OCI-LY7 (cell line): ENCODE measurements at regions not wholly inside any gene's neighbourhood (a gene's known extent, or its start where the extent isn't known, plus 50 kb on each side); places are given as distances from the start of the nearest gene placed in this dataset.

ENCODE experiments used
- BruUV-seq: library from RNA; stranded (reverse); fragments of 400-500 nt; replicated peaks from 2 replicates; lab custom pipeline; 2021; lab: Mats Ljungman, UMichigan
- CTCF ChIA-PET: fragments of 300-600 bp; sonication (Branson Sonifier 250); formaldehyde crosslinking; loops from one replicate; lab custom pipeline; 2022; ENCODE audit warnings: antibody characterized with exemption; ENCODE audit not compliant: unreplicated experiment; lab: Charles Lee
- POLR2A ChIA-PET: fragments of 300-600 bp; sonication (Branson Sonifier 250); formaldehyde crosslinking; loops from one replicate; lab custom pipeline; 2022; ENCODE audit warnings: antibody characterized with exemption; lab: Charles Lee
- DNase-seq: peaks from one replicate; pipeline ENCODE4 v3.0.0-alpha.2; 2015; ENCODE audit warnings: low spot score
- H2AFZ ChIP-seq: fragments of 200-600 bp; sonication (generic), shearing (Covaris generic); 2 replicates; pipeline ENCODE4 v1.6.1; 2014; ENCODE audit warnings: mild to moderate bottlenecking, antibody characterized with exemption, low read length, moderate library complexity
- H3K27ac ChIP-seq: fragments of 200-600 bp; sonication (generic); 2 replicates; pipeline ENCODE4 v1.5.1; 2014; ENCODE audit warnings: mixed run types, low read depth, mild to moderate bottlenecking, moderate library complexity, low read length, inconsistent platforms; ENCODE audit not compliant: poor library complexity, severe bottlenecking
- H3K36me3 ChIP-seq: fragments of 200-600 bp; sonication (generic); 2 replicates; pipeline ENCODE4 v1.6.1; 2014; ENCODE audit warnings: mild to moderate bottlenecking, antibody characterized with exemption, low read length, moderate library complexity, mixed read lengths; ENCODE audit not compliant: insufficient read depth
- H3K4me1 ChIP-seq: fragments of 200-600 bp; sonication (generic); 2 replicates; pipeline ENCODE4 v1.5.1; 2014; ENCODE audit warnings: mild to moderate bottlenecking, low read length; ENCODE audit not compliant: insufficient read depth, poor library complexity, severe bottlenecking
- H3K4me2 ChIP-seq: fragments of 200-600 bp; sonication (generic); 2 replicates; pipeline ENCODE4 v1.6.1; 2014; ENCODE audit warnings: mild to moderate bottlenecking, low read length
- H3K4me3 ChIP-seq: fragments of 200-600 bp; sonication (generic); 2 replicates; pipeline ENCODE4 v1.5.1; 2014; ENCODE audit warnings: mild to moderate bottlenecking, low read depth, low read length; ENCODE audit not compliant: poor library complexity, severe bottlenecking
- H3K79me2 ChIP-seq: fragments of 200-600 bp; sonication (generic); 2 replicates; pipeline ENCODE4 v1.6.1; 2016; ENCODE audit warnings: low read depth, mild to moderate bottlenecking, low read length, moderate library complexity, mixed read lengths; ENCODE audit not compliant: insufficient read depth
- H3K9me2 ChIP-seq: fragments of 200-600 bp; sonication (generic); 2 replicates; pipeline ENCODE4 v1.6.1; 2016; ENCODE audit warnings: mild to moderate bottlenecking, low read length, mixed read lengths; ENCODE audit not compliant: insufficient read depth
- H3K9me3 ChIP-seq: fragments of 200-600 bp; sonication (generic); 2 replicates; pipeline ENCODE4 v1.6.1; 2014; ENCODE audit warnings: mild to moderate bottlenecking, mixed run types, low read length, mixed read lengths
- H4K20me1 ChIP-seq: fragments of 200-600 bp; sonication (generic); 2 replicates; pipeline ENCODE4 v1.6.1; 2014; ENCODE audit warnings: mild to moderate bottlenecking, antibody characterized with exemption, low read length, moderate library complexity, mixed read lengths; ENCODE audit not compliant: insufficient read depth
- CTCF ChIP-seq: fragments of 200-600 bp; sonication (generic); conservative IDR thresholded peaks from 2 replicates; pipeline ENCODE4 v1.5.1; 2014; ENCODE audit warnings: mild to moderate bottlenecking, antibody characterized with exemption, low read length, moderate library complexity, mixed read lengths
- EZH2phosphoT487 ChIP-seq: fragments of 200-600 bp; sonication (generic); IDR thresholded peaks from 2 replicates; pipeline ENCODE4 v1.6.1; 2018; ENCODE audit warnings: low read depth, borderline replicate concordance, mild to moderate bottlenecking, mixed run types, antibody characterized with exemption, low read length, moderate library complexity, mixed read lengths
- intact Hi-C: fragments of 100-400 bp; cut with micrococcal nuclease; formaldehyde crosslinking; loops from one replicate; pipeline ENCODE4 v1.10.0; 2022; ENCODE audit not compliant: unreplicated experiment

- Histone ChIP-seq H3K9me3 (no peaks in the 10 kb centered on the region), H3K27ac (no peak overlapping the region), H3K4me1 (no peaks in the 10 kb centered on the region), H3K79me2 (no peaks in the 10 kb centered on the region), H3K4me3 (no peak overlapping the region), H2AFZ (no peak overlapping the region), H3K4me2 (no peak overlapping the region), H3K36me3 (no peaks in the 10 kb centered on the region), H3K9me2 (no peaks in the 10 kb centered on the region), H4K20me1 (no peaks in the 10 kb centered on the region)
- ChIA-PET CTCF (no interaction called here), POLR2A (no interaction called here)
- intact Hi-C loops: no loop called here
- DNase-seq: no peak
- no TSS peak for BruUV-seq
- no peak for TF ChIP-seq CTCF
- no peak for TF ChIP-seq EZH2phosphoT487
Observed at GRCh38 chr2:196584903-196585302, 54.6 kb upstream of the CCDC150 start.

GRCh38 chr2:196586511-196586991 is 53.0 kb upstream of the CCDC150 start:
- no TSS peak for BruUV-seq

More at GRCh38 chr2:196586511-196586991, 53.0 kb upstream of the CCDC150 start:
- no peak overlapping the region for H2AFZ ChIP-seq
- H4K20me1 ChIP-seq: no peaks in the 10 kb centered on the region
- H3K36me3 ChIP-seq: no peaks in the 10 kb centered on the region
- H3K4me3 ChIP-seq: no peak overlapping the region
- intact Hi-C loops: no loop called here
- no peaks in the 10 kb centered on the region for H3K9me2 ChIP-seq
- no peaks in the 10 kb centered on the region for H3K4me1 ChIP-seq
- ChIA-PET POLR2A (interaction anchor here (0.7 to 1.2 kb wide), 2 partner anchors 31 to 98 kb away, joined by 3 to 4 read pairs; no protein-coding TSS in a partner anchor), CTCF (no interaction called here)
- no peak overlapping the region for H3K4me2 ChIP-seq
- H3K79me2 ChIP-seq: no peaks in the 10 kb centered on the region
- no peaks in the 10 kb centered on the region for H3K9me3 ChIP-seq
- no peak for DNase-seq
- TF ChIP-seq CTCF (no peak), EZH2phosphoT487 (no peak)
- H3K27ac ChIP-seq: no peak overlapping the region
